ENCODE measurements at regions not wholly inside any gene's neighbourhood (a gene's known extent, or its start where the extent isn't known, plus 50 kb on each side); places are given as distances from the start of the nearest gene placed in this dataset.
A peak's percentile ranks its signal among the peaks of the same experiment; 100 is the strongest.

DNA sequence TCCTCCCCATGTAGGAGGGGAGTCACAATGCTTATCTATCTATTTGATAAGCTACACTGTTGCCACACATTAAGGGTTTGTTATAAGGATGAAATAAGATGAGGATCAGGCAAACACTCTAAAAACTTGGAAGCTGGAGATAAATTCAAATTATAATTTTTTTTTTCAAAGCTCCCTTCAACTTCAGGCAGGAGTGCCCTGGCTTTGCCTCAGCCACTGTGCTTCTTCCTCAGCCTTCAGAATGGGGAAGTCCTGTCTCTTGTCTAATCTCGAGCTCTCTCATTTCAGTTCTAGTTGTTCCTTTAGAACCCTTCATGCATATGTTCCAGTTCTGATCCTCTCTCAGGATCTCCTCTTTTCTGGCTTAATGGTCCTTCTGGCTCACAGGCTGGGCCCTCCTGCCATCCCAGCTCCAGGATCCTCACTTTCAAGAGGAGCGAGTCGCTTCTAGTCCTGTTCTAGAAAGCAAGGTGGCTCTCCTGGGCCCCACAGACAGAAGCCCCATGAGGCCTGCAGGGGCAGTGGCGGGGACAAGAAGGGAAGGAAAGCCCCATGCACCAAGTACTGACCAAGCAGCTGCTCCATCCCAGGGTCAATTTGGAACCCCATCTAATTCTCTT, 164.3 kb downstream of the VEGFA start:
- TF ChIP-seq, protein P1, sequence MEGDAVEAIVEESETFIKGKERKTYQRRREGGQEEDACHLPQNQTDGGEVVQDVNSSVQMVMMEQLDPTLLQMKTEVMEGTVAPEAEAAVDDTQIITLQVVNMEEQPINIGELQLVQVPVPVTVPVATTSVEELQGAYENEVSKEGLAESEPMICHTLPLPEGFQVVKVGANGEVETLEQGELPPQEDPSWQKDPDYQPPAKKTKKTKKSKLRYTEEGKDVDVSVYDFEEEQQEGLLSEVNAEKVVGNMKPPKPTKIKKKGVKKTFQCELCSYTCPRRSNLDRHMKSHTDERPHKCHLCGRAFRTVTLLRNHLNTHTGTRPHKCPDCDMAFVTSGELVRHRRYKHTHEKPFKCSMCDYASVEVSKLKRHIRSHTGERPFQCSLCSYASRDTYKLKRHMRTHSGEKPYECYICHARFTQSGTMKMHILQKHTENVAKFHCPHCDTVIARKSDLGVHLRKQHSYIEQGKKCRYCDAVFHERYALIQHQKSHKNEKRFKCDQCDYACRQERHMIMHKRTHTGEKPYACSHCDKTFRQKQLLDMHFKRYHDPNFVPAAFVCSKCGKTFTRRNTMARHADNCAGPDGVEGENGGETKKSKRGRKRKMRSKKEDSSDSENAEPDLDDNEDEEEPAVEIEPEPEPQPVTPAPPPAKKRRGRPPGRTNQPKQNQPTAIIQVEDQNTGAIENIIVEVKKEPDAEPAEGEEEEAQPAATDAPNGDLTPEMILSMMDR (IDR thresholded peaks at IDR 0.05; ENCODE audit: unreplicated experiment) = no peak
- H3K4me3 Mint-ChIP-seq = no peak overlapping the region
- DNase-seq (ENCODE audit: low spot score in 2 of 2, unreplicated experiment in 2 of 2) = no peak
- no peaks in the 10 kb centered on the region for H3K9me3 Mint-ChIP-seq
- no peaks in the 10 kb centered on the region for H3K36me3 Mint-ChIP-seq
- H3K27me3 Mint-ChIP-seq (ENCODE audit: low read depth) = peaks cover 55% of the 10 kb centered on the region
- no peak overlapping the region for H3K27ac Mint-ChIP-seq
- peaks cover 40% of the 10 kb centered on the region for H3K4me1 Mint-ChIP-seq

DNA sequence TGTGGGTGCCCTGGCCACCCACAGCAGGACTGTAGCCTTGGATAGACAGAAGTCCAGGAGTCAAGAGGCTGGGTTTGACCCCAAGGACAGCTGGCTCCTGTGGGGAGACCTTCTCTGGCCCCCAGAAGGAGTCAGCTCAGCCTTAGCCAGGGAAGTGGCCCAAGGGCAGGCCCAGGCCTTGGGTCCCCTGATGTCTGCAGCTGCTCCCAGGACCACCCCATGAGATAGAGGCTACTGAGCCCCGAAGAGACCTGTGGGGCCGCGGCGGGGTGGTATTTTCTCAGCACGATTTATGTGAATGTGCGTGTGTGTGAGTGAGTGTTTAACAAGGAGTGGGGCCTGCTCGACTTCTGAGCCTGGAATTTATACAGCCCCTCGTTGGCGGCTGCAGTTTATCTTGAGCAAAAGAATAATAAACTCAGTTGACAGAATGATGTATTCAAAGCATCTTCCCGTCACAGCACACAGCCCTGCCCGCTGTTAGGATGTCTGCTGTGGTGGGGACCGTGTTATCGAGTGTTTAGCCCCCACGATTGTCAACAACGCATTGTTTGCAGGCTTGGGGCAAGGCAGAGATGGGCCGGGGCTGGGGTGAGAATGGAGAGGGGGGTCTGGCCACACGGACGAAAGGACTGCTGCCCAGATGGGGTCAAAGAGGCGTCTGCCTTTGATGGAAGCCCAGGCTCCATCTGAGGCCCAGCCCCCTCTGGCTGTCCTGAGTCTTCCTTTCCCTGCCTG, 163.3 kb downstream of the VEGFA start:
- H3K9me3 Mint-ChIP-seq = no peaks in the 10 kb centered on the region
- no peaks in the 10 kb centered on the region for H3K36me3 Mint-ChIP-seq
- H3K4me1 Mint-ChIP-seq = peaks cover 34% of the 10 kb centered on the region
- no peak overlapping the region for H3K4me3 Mint-ChIP-seq
- TF ChIP-seq, protein P1 (IDR thresholded peaks at IDR 0.05; ENCODE audit: unreplicated experiment) = no peak
- no peak for DNase-seq (ENCODE audit: low spot score in 2 of 2, unreplicated experiment in 2 of 2)
- peaks cover 59% of the 10 kb centered on the region for H3K27me3 Mint-ChIP-seq (ENCODE audit: low read depth)
- peak overlapping the region; percentile 67 for H3K27ac Mint-ChIP-seq

DNA sequence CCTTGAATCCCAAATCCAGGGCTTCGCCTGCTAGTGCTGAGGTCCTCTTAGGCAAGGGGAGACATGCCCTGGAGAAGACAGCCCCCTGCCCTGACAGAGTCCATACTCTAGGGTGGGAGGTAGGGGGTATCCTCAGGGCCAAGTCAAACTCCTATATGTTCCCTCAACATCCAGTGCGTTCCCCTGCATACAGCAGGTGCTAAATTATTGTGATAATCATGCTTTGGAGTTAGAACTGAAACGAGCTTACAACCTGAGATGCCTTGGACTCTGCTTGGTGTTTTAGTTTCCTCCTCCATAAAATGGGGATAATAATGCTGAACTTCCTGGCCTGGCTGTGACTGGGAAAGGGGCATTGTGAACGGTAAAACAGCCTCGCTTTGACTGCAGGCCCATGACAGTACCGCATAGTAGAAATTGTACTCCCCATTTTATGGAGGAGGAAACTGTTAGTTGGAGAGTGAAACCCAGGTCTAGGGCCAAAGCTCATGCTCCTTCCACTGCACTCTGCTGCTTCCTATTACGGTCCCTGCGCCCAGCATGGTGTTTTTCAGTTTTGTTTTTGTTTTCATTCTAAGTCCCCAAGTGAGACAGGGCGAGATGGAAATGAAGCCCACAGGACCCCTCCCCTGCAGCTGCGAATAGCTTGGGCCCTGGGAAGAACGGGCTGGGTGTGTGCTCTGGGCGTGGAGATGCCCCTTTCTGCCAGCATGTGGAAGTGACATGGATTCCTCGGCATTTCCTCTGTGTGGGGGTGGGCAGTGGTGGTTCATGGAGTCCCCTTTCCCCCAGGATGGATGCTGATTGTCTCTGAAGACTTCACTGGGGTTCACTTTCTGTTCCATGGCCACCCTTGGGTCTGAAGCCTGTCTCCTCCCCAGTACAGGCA, 162.5 kb downstream of the VEGFA start:
- H3K27me3 Mint-ChIP-seq (ENCODE audit: low read depth) = peaks cover 60% of the 10 kb centered on the region
- H3K4me3 Mint-ChIP-seq = no peak overlapping the region
- H3K36me3 Mint-ChIP-seq = no peaks in the 10 kb centered on the region
- TF ChIP-seq, protein P1 (IDR thresholded peaks at IDR 0.05; ENCODE audit: unreplicated experiment) = no peak
- H3K4me1 Mint-ChIP-seq = peaks cover 25% of the 10 kb centered on the region
- DNase-seq (ENCODE audit: low spot score in 2 of 2, unreplicated experiment in 2 of 2) = no peak
- no peak overlapping the region for H3K27ac Mint-ChIP-seq
- no peaks in the 10 kb centered on the region for H3K9me3 Mint-ChIP-seq

DNA sequence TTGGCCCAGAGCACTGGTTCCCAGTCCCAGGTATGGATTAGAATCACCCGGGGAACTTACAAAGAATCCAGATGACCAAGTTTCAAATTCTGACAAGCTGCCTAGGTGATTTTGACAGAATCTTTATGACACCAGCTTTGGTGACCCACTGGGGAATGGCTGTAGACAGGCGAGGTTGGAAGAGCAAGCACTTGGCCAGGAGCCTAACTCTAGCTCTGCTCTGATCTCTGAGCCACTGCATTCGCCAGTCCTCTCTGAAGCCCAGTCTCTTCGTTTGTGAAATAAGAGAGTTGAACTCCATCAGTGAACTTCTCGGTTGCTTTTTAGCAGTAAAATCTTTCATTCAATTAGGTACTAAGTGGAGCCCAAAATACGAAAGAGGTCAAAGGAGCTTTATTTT, 161.2 kb downstream of the VEGFA start:
- Mint-ChIP-seq H3K27ac (no peak overlapping the region), H3K9me3 (no peaks in the 10 kb centered on the region), H3K36me3 (no peaks in the 10 kb centered on the region), H3K4me1 (peaks cover 27% of the 10 kb centered on the region), H3K27me3 (ENCODE audit: low read depth) (peaks cover 52% of the 10 kb centered on the region), H3K4me3 (no peak overlapping the region)
- DNase-seq (ENCODE audit: low spot score in 2 of 2, unreplicated experiment in 2 of 2) = no peak
- TF ChIP-seq, protein P1 (IDR thresholded peaks at IDR 0.05; ENCODE audit: unreplicated experiment) = no peak

DNA sequence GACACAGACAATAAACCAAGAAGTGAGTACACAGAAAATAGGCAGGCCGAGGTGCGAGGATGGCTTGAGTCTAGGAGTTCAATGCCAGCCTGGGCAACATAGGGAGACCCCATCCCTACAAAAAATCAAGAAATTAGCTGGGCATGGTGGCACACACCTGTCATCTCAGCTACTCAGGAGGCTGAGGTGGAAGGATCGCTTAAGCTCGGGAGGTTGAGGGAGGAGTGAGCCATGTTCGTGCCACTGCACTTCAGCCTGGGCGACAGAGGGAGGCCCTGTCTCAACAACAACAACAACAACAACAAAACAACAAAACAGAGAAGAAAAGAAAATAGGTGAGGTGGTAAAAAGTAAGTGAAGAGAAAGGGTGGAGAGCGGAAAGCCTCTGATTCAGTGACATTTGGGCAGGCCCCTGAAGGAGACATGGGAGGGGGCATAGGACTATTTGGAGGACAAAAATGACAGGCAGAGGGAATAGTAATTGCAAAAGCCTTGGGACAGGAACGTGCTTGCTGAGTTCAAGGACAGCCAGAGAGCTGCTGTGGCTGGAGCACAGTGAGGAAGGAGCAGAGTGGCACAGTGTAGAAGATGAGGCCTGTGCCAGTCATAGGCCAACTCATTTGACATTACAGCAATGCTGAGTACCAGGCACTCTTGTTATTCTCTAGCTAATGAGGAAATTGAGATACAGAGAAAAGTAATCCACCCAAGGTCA, 160.6 kb downstream of the VEGFA start:
- Mint-ChIP-seq H3K9me3 (no peaks in the 10 kb centered on the region), H3K27ac (no peak overlapping the region), H3K27me3 (ENCODE audit: low read depth) (peaks cover 48% of the 10 kb centered on the region), H3K36me3 (no peaks in the 10 kb centered on the region), H3K4me1 (peaks cover 27% of the 10 kb centered on the region), H3K4me3 (no peak overlapping the region)
- TF ChIP-seq, protein P1 (IDR thresholded peaks at IDR 0.05; ENCODE audit: unreplicated experiment) = no peak
- DNase-seq (ENCODE audit: low spot score in 2 of 2, unreplicated experiment in 2 of 2) = no peak
